Peyer's patch (tissue), 4 donors: ENCODE measurements at regions not wholly inside any gene's neighbourhood (a gene's known extent, or its start where the extent isn't known, plus 50 kb on each side); places are given as distances from the start of the nearest gene placed in this dataset.

Experiments
- CTCF ChIP-seq, 6 experiments: fragments of 450-650 bp in 4 of 6; fragments of 200-600 bp in 2 of 6; sonication (generic) in 1 of 6; IDR thresholded peaks; one replicate each; pipeline ENCODE4 v1.5.1; 2017 to 2019; ENCODE audit warnings: antibody characterized with exemption in 6 of 6, mild to moderate bottlenecking in 3 of 6, moderate library complexity in 1 of 6
- POLR2A ChIP-seq, 2 donors: fragments of 450-650 bp; IDR thresholded peaks; one replicate each; pipeline ENCODE4 v1.5.1; 2017; ENCODE audit warnings: antibody characterized with exemption in 2 of 2, mild to moderate bottlenecking in 2 of 2, moderate library complexity in 2 of 2

- no peak for TF ChIP-seq POLR2A (IDR thresholded peaks at IDR 0.05)
- no peak for TF ChIP-seq CTCF (IDR thresholded peaks at IDR 0.05)
These were observed 59.9 kb upstream of the ITGA4 start for GRCh38 chr2:181397331-181397730.
